ENCODE measurements at regions not wholly inside any gene's neighbourhood (a gene's known extent, or its start where the extent isn't known, plus 50 kb on each side); places are given as distances from the start of the nearest gene placed in this dataset.
"Not testable (repeated sequence)": the region's sequence is repeated elsewhere in the genome, so short reads cannot be mapped to it uniquely, and the experiment has no call there.

- DNase-seq (ENCODE audit: low read depth): peak; percentile 93
These were observed 141.6 kb upstream of the RIOK3 start for GRCh38 chr18:23311351-23312121.

- DNase-seq (ENCODE audit: low read depth): no peak
These were observed 139.7 kb upstream of the RIOK3 start for GRCh38 chr18:23313379-23313778.

GRCh38 chr18:23314672-23315071, 138.4 kb upstream of the RIOK3 start:
- DNase-seq (ENCODE audit: low read depth): no peak

- DNase-seq (ENCODE audit: low read depth): no peak
These were observed 136.8 kb upstream of the RIOK3 start for GRCh38 chr18:23316316-23316715.

- no peak for DNase-seq (ENCODE audit: low read depth)
These were observed 136.1 kb upstream of the RIOK3 start for GRCh38 chr18:23316988-23317387.

- DNase-seq (ENCODE audit: low read depth): no peak
These were observed 135.0 kb upstream of the RIOK3 start for GRCh38 chr18:23317975-23318675.

- no peak for DNase-seq (ENCODE audit: low read depth)
These were observed 132.3 kb upstream of the RIOK3 start for GRCh38 chr18:23320709-23321236.

- DNase-seq (ENCODE audit: low read depth): no peak
These were observed 131.1 kb upstream of the RIOK3 start for GRCh38 chr18:23321996-23322395.

GRCh38 chr18:23324056-23324811, 128.9 kb upstream of the RIOK3 start:
- DNase-seq (ENCODE audit: low read depth): no peak

GRCh38 chr18:23324861-23325260, 128.2 kb upstream of the RIOK3 start:
- no peak for DNase-seq (ENCODE audit: low read depth)

GRCh38 chr18:23329671-23330070, 123.4 kb upstream of the RIOK3 start:
- DNase-seq (ENCODE audit: low read depth): not testable (repeated sequence)

- no peak for DNase-seq (ENCODE audit: low read depth)
These were observed 122.7 kb upstream of the RIOK3 start for GRCh38 chr18:23330423-23330822.

GRCh38 chr18:23331091-23331920, 121.8 kb upstream of the RIOK3 start:
- no peak for DNase-seq (ENCODE audit: low read depth)

- DNase-seq (ENCODE audit: low read depth): no peak
These were observed 120.7 kb upstream of the RIOK3 start for GRCh38 chr18:23332356-23332755.

- DNase-seq (ENCODE audit: low read depth): no peak
These were observed 119.3 kb upstream of the RIOK3 start for GRCh38 chr18:23333827-23334226.

GRCh38 chr18:23334569-23334968, 118.5 kb upstream of the RIOK3 start:
- DNase-seq (ENCODE audit: low read depth): no peak

GRCh38 chr18:23336101-23336500, 117.0 kb upstream of the RIOK3 start:
- no peak for DNase-seq (ENCODE audit: low read depth)

GRCh38 chr18:23337599-23338444, 115.3 kb upstream of the RIOK3 start:
- no peak for DNase-seq (ENCODE audit: low read depth)

- no peak for DNase-seq (ENCODE audit: low read depth)
These were observed 112.4 kb upstream of the RIOK3 start for GRCh38 chr18:23340661-23341060.

- DNase-seq (ENCODE audit: low read depth): no peak
These were observed 111.7 kb upstream of the RIOK3 start for GRCh38 chr18:23341383-23341782.

- DNase-seq (ENCODE audit: low read depth): no peak
These were observed 111.1 kb upstream of the RIOK3 start for GRCh38 chr18:23341983-23342382.
